K562 (cell line): ENCODE measurements at regions not wholly inside any gene's neighbourhood (a gene's known extent, or its start where the extent isn't known, plus 50 kb on each side); places are given as distances from the start of the nearest gene placed in this dataset.
A peak's percentile ranks its signal among the peaks of the same experiment; 100 is the strongest.
"Not testable (repeated sequence)": the region's sequence is repeated elsewhere in the genome, so short reads cannot be mapped to it uniquely, and the experiment has no call there.

Experiments used
- ATAC-seq: fragments of 200-7000 bp; cut with Tn5 transposase; 3 replicates; pipeline ENCODE4 v1.9.1; 2020; ENCODE audit warnings: moderate library complexity
- BruUV-seq: library from RNA; stranded (reverse); fragments of 400-500 nt; replicated peaks from 2 replicates; lab custom pipeline; 2021; lab: Mats Ljungman, UMichigan
- CTCF ChIA-PET: fragments of 300-600 bp; formaldehyde crosslinking; extraction: SDS; loops from one replicate; lab custom pipeline; 2021; ENCODE audit warnings: low intra/inter-chr PET ratio; lab: Yijun Ruan, JAX
- POLR2A ChIA-PET: fragments of 300-600, 350-650 bp; sonication (Branson Sonifier 250); formaldehyde crosslinking; extraction: SDS; loops from one replicate; lab custom pipeline; 2021; ENCODE audit warnings: antibody characterized with exemption, inconsistent platforms; lab: Yijun Ruan, JAX
- DNase-seq, 4 experiments: peaks; one replicate each; pipeline versions ENCODE4 v3.0.0 to v3.0.0-alpha.2; 2011 to 2018; ENCODE audit warnings: low spot score in 3 of 4, mixed read lengths in 3 of 4; ENCODE audit errors: extremely low read depth in 1 of 4
- FAIRE-seq: peaks from 2 replicates; lab custom pipeline; 2011; peaks lifted over from hg19 to GRCh38; lab: Jason Lieb, UNC
- H2AFZ ChIP-seq: 2 replicates; pipeline ENCODE4 v1.6.0; 2011; ENCODE audit warnings: low read depth, low read length, control low read depth, inconsistent platforms
- H3K27ac ChIP-seq: fragments of 200-600 bp; 3 replicates; pipeline ENCODE4 v1.8.0; 2011; ENCODE audit warnings: low read depth, mild to moderate bottlenecking, control low read depth, inconsistent platforms, low read length, moderate library complexity, mixed read lengths; ENCODE audit errors: extremely low read depth
- H3K27me3 ChIP-seq, 2 experiments: fragments of 300-600 bp in 1 of 2; 2 replicates in 1 of 2; 3 replicates in 1 of 2; pipeline versions ENCODE4 v1.6.0 to v1.8.0; 2011; ENCODE audit warnings: inconsistent platforms in 2 of 2, low read length in 2 of 2, mild to moderate bottlenecking in 1 of 2, mixed read lengths in 1 of 2, moderate library complexity in 1 of 2; ENCODE audit not compliant: control insufficient read depth in 2 of 2, insufficient read depth in 2 of 2
- H3K36me3 ChIP-seq: fragments of 300-600 bp; 3 replicates; pipeline ENCODE4 v1.8.0; 2011; ENCODE audit warnings: mild to moderate bottlenecking, low read length, inconsistent platforms; ENCODE audit not compliant: control insufficient read depth, insufficient read depth
- H3K4me1 ChIP-seq, 2 experiments: fragments of 200-600 bp in 1 of 2; replicated peaks in 1 of 2; 2 replicates in 1 of 2; 3 replicates in 1 of 2; pipeline versions ENCODE4 v1.5.1 to v1.8.0; 2011; ENCODE audit warnings: inconsistent platforms in 2 of 2, low read length in 2 of 2, mild to moderate bottlenecking in 1 of 2, mixed read lengths in 1 of 2, moderate library complexity in 1 of 2; ENCODE audit not compliant: control insufficient read depth in 2 of 2, insufficient read depth in 2 of 2
- H3K4me2 ChIP-seq: 2 replicates; pipeline ENCODE4 v1.6.1; 2011; ENCODE audit warnings: low read length, control low read depth, inconsistent platforms, mixed read lengths; ENCODE audit not compliant: insufficient read depth
- H3K4me3 ChIP-seq: fragments of 200-600 bp; sonication (generic), shearing (Covaris generic); 2 replicates; pipeline ENCODE4 v1.5.1; 2016; ENCODE audit warnings: control low read depth, inconsistent platforms
- H3K79me2 ChIP-seq: fragments of 200-600 bp; 3 replicates; pipeline ENCODE4 v1.8.0; 2011; ENCODE audit warnings: low read length, inconsistent platforms; ENCODE audit not compliant: control insufficient read depth, insufficient read depth
- H3K9ac ChIP-seq, 2 experiments: 2 replicates each; pipeline versions ENCODE4 v1.6.0 to v1.6.1; 2011; ENCODE audit warnings: low read depth in 2 of 2, low read length in 2 of 2, control low read depth in 1 of 2, inconsistent platforms in 1 of 2, mild to moderate bottlenecking in 1 of 2, mixed read lengths in 1 of 2; ENCODE audit not compliant: insufficient read depth in 1 of 2
- H3K9me1 ChIP-seq: one replicate; pipeline ENCODE4 v1.6.0; 2011; ENCODE audit warnings: inconsistent platforms, mild to moderate bottlenecking, low read length, moderate library complexity; ENCODE audit not compliant: control insufficient read depth, insufficient read depth
- H3K9me3 ChIP-seq: replicated peaks from 2 replicates; pipeline ENCODE4 v1.5.1; 2011; ENCODE audit warnings: low read depth, low read length, inconsistent platforms; ENCODE audit not compliant: control insufficient read depth, insufficient read depth
- H4K20me1 ChIP-seq: replicated peaks from 2 replicates; pipeline ENCODE4 v1.6.1; 2011; ENCODE audit warnings: low read length, inconsistent platforms, mixed read lengths; ENCODE audit not compliant: control insufficient read depth, insufficient read depth
- FOXM1 ChIP-seq, 2 experiments: fragments of 450-650 bp in 1 of 2; sonication (generic) in 1 of 2; formaldehyde crosslinking in 1 of 2; IDR thresholded peaks; 2 replicates each; pipeline versions ENCODE4 v1.6.1 to v1.9.0; 2017 to 2022; ENCODE audit warnings: low read depth in 2 of 2, mild to moderate bottlenecking in 2 of 2, missing genetic modification reagents in 1 of 2, moderate library complexity in 1 of 2
- HNRNPL ChIP-seq: fragments of 200-400 bp; formaldehyde crosslinking; IDR thresholded peaks from 2 replicates; pipeline ENCODE4 v1.6.1; 2017; ENCODE audit warnings: low read depth, mild to moderate bottlenecking, low read length
- RBFOX2 ChIP-seq: fragments of 200-400 bp; formaldehyde crosslinking; IDR thresholded peaks from 2 replicates; pipeline ENCODE4 v1.6.1; 2017; ENCODE audit warnings: low read depth, mild to moderate bottlenecking, low read length, moderate library complexity
- ZZZ3 ChIP-seq: fragments of 450-650 bp; IDR thresholded peaks from 2 replicates; pipeline ENCODE4 v1.6.1; 2016; ENCODE audit warnings: antibody characterized with exemption, mild to moderate bottlenecking, moderate library complexity
- WGBS: fragments of 100-300 bp; shearing (Covaris generic); methylation state at CpG from one replicate; pipeline ENCODE4 v1.1.6; 2016; ENCODE audit warnings: low coverage, mixed read lengths; ENCODE audit not compliant: insufficient coverage; ENCODE audit errors: missing lambda C conversion rate; 5-methylcytosine and 5-hydroxymethylcytosine counted together
- in situ Hi-C: fragments of 300-500 bp; cut with MboI; formaldehyde crosslinking; loops from 4 replicates; pipeline ENCODE4 v1.15.0; 2018; ENCODE audit warnings: inconsistent platforms, mixed read lengths
- intact Hi-C: fragments of 100-400 bp; cut with micrococcal nuclease; formaldehyde crosslinking; loops from 2 replicates; pipeline ENCODE4 v1.14.2; 2022

- TF ChIP-seq FOXM1 (IDR thresholded peaks at IDR 0.05; ENCODE audit: low read depth) (no peak), FOXM1 (CRISPR knock-in tag; IDR thresholded peaks at IDR 0.05; ENCODE audit: low read depth) (no peak), ZZZ3 (no peak)
- TF ChIP-seq, all 486 proteins: peak for 0
These were observed 401.9 kb downstream of the THBS2 start (continued) for GRCh38 chr6:168851460-168852375.

- CTCF ChIA-PET, H3K9me3 ChIP-seq, ATAC-seq, H3K36me3 ChIP-seq, H3K9ac ChIP-seq, BruUV-seq, H3K9me1 ChIP-seq, H3K4me1 ChIP-seq, H3K79me2 ChIP-seq, DNase-seq, H3K4me2 ChIP-seq, H3K27ac ChIP-seq, FAIRE-seq, H4K20me1 ChIP-seq, POLR2A ChIA-PET, H3K4me3 ChIP-seq, intact Hi-C loops, in situ Hi-C loops, H2AFZ ChIP-seq: not testable (repeated sequence)
- peaks cover 15 to 20% of the 10 kb centered on the region in 2 experiments; a peak in 3 of 5 replicates for H3K27me3 ChIP-seq
- WGBS, result 30% methylated on average over 14 of the region's 26 CpGs
- peak; percentile 99 for TF ChIP-seq HNRNPL
- TF ChIP-seq RBFOX2, result peak; percentile 52
These were observed 403.5 kb downstream of the THBS2 start for GRCh38 chr6:168850027-168850736.
